Upper lobe of left lung (tissue), 4 donors: ENCODE measurements at regions not wholly inside any gene's neighbourhood (a gene's known extent, or its start where the extent isn't known, plus 50 kb on each side); places are given as distances from the start of the nearest gene placed in this dataset.

Experiments used
- CTCF ChIP-seq, 6 experiments: fragments of 450-650 bp in 4 of 6; fragments of 200-600 bp in 2 of 6; sonication (generic) in 2 of 6; IDR thresholded peaks; one replicate each; pipeline ENCODE4 v1.5.1; 2016 to 2019; ENCODE audit warnings: antibody characterized with exemption in 6 of 6
- POLR2A ChIP-seq, 4 donors: fragments of 450-650 bp; IDR thresholded peaks; one replicate each; pipeline ENCODE4 v1.5.1; 2016 to 2017; ENCODE audit warnings: antibody characterized with exemption in 4 of 4, mild to moderate bottlenecking in 2 of 4
- POLR2AphosphoS5 ChIP-seq, 2 donors: sonication (generic); formaldehyde crosslinking; IDR thresholded peaks; one replicate each; pipeline ENCODE4 v1.5.1; 2017; ENCODE audit warnings: antibody characterized with exemption in 2 of 2

GRCh38 chr21:41638201-41638790 is 128.6 kb downstream of the RIPK4 start:
- TF ChIP-seq CTCF (IDR thresholded peaks at IDR 0.05) (no peak), POLR2A (IDR thresholded peaks at IDR 0.05) (no peak), POLR2AphosphoS5 (IDR thresholded peaks at IDR 0.05) (no peak)
